Astrocyte (in vitro differentiated cells and primary cell): ENCODE measurements at regions not wholly inside any gene's neighbourhood (a gene's known extent, or its start where the extent isn't known, plus 50 kb on each side); places are given as distances from the start of the nearest gene placed in this dataset.

ENCODE experiments used
- DNase-seq: peaks from one replicate; pipeline ENCODE4 v3.0.0-alpha.2; 2010; ENCODE audit warnings: low read depth
- FAIRE-seq: peaks from 2 replicates; lab custom pipeline; 2011; peaks lifted over from hg19 to GRCh38; lab: Jason Lieb, UNC
- H2AFZ ChIP-seq: 2 replicates; pipeline ENCODE4 v1.6.0; 2012; ENCODE audit warnings: low read depth, low read length, inconsistent platforms
- H3K27ac ChIP-seq: 2 replicates; pipeline ENCODE4 v1.5.1; 2011; ENCODE audit warnings: low read depth, low read length, inconsistent platforms
- H3K27me3 ChIP-seq: 2 replicates; pipeline ENCODE4 v1.6.0; 2011; ENCODE audit warnings: low read length, inconsistent platforms; ENCODE audit not compliant: insufficient read depth
- H3K36me3 ChIP-seq: 2 replicates; pipeline ENCODE4 v1.5.1; 2011; ENCODE audit warnings: low read length, inconsistent platforms; ENCODE audit not compliant: insufficient read depth
- H3K4me1 ChIP-seq: 2 replicates; pipeline ENCODE4 v1.5.1; 2011; ENCODE audit warnings: low read length, inconsistent platforms; ENCODE audit not compliant: insufficient read depth
- H3K4me2 ChIP-seq: 2 replicates; pipeline ENCODE4 v1.6.0; 2012; ENCODE audit warnings: low read length, inconsistent platforms
- H3K4me3 ChIP-seq: 2 replicates; pipeline ENCODE4 v1.5.1; 2011; ENCODE audit warnings: low read depth, mild to moderate bottlenecking, low read length, inconsistent platforms; ENCODE audit not compliant: insufficient read depth
- H3K79me2 ChIP-seq: 2 replicates; pipeline ENCODE4 v1.6.0; 2012; ENCODE audit warnings: mild to moderate bottlenecking, low read length, inconsistent platforms; ENCODE audit not compliant: insufficient read depth
- H3K9ac ChIP-seq: 2 replicates; pipeline ENCODE4 v1.6.0; 2012; ENCODE audit warnings: mild to moderate bottlenecking, low read length, inconsistent platforms
- H3K9me3 ChIP-seq: 2 replicates; pipeline ENCODE4 v1.5.1; 2012; ENCODE audit warnings: low read depth, mild to moderate bottlenecking, low read length, inconsistent platforms; ENCODE audit not compliant: insufficient read depth
- H4K20me1 ChIP-seq: 2 replicates; pipeline ENCODE4 v1.6.0; 2012; ENCODE audit warnings: low read length, inconsistent platforms; ENCODE audit not compliant: insufficient read depth
- H3K27ac Mint-ChIP-seq: one replicate; pipeline ENCODE4 v1.8.0; 2021; ENCODE audit warnings: mild to moderate bottlenecking, mixed read lengths; ENCODE audit not compliant: unreplicated experiment
- H3K27me3 Mint-ChIP-seq: one replicate; pipeline ENCODE4 v1.8.0; 2021; ENCODE audit warnings: low read depth, mixed read lengths; ENCODE audit not compliant: unreplicated experiment
- H3K36me3 Mint-ChIP-seq: one replicate; pipeline ENCODE4 v1.8.0; 2021; ENCODE audit warnings: low read depth, mixed read lengths; ENCODE audit not compliant: unreplicated experiment
- H3K4me1 Mint-ChIP-seq: one replicate; pipeline ENCODE4 v1.8.0; 2021; ENCODE audit warnings: low read depth, mixed read lengths; ENCODE audit not compliant: unreplicated experiment
- H3K4me3 Mint-ChIP-seq: one replicate; pipeline ENCODE4 v1.8.0; 2021; ENCODE audit warnings: mild to moderate bottlenecking, moderate library complexity, mixed read lengths; ENCODE audit not compliant: unreplicated experiment
- H3K9me3 Mint-ChIP-seq: one replicate; pipeline ENCODE4 v1.8.0; 2021; ENCODE audit warnings: mild to moderate bottlenecking, mixed read lengths; ENCODE audit not compliant: unreplicated experiment
- CTCF ChIP-seq: IDR thresholded peaks from 2 replicates; pipeline ENCODE4 v1.5.1; 2011; ENCODE audit warnings: low read depth, mild to moderate bottlenecking, inconsistent platforms, low read length, moderate library complexity; ENCODE audit not compliant: insufficient read depth
- EZH2 ChIP-seq: IDR thresholded peaks from 2 replicates; pipeline ENCODE4 v1.6.1; 2012; ENCODE audit warnings: mild to moderate bottlenecking, low read length, inconsistent platforms; ENCODE audit not compliant: insufficient read depth

DNA sequence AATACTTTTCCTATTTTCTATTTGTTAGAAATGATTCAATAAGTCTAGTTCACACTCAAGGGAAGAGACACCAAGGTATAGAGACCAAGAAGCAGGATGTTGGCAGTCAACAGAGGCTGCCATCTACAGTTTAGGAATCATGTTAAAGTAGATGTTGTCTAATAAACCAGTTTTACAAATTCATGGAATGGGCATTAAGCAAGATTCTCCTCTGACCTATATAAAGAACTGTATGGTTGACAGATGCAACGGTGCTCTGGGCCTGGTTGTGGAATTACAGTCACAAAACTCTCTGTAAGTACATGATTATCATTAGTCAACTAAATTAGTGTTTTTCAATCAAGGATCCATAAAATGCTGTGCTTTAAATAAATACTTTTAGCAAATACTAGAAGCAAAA is 475.1 kb downstream of the NAV3 start:
- no peak overlapping the region for H3K4me3 Mint-ChIP-seq
- no peak for FAIRE-seq

DNA sequence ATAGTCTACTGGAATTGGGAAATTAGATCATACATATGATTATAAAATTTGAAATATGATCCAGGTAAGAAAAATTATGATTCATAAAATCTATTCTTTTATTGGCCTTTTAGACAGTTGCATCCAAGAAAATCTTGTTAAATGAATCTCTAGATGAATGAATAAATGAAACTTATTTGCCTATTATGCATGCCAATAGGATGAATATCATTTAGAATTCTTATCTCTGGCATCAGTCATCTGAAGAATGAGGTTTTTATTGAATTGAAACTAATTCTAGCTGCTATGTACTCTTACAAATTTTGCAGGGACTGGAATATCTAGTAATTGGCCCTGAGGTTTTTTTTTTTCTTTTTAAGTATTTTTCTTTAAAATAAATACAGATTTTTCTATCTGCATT is 475.5 kb downstream of the NAV3 start:
- Mint-ChIP-seq H3K27me3 (no peaks in the 10 kb centered on the region), H3K4me3 (no peak overlapping the region), H3K9me3 (no peaks in the 10 kb centered on the region), H3K36me3 (no peaks in the 10 kb centered on the region), H3K27ac (no peak overlapping the region), H3K4me1 (no peaks in the 10 kb centered on the region)
- Histone ChIP-seq H3K9me3 (no peaks in the 10 kb centered on the region), H3K27ac (no peak overlapping the region), H4K20me1 (no peaks in the 10 kb centered on the region), H3K4me2 (no peak overlapping the region), H3K4me1 (no peaks in the 10 kb centered on the region), H3K27me3 (no peaks in the 10 kb centered on the region), H3K79me2 (no peaks in the 10 kb centered on the region), H3K9ac (no peak overlapping the region), H3K4me3 (no peak overlapping the region), H2AFZ (no peak overlapping the region), H3K36me3 (no peaks in the 10 kb centered on the region)
- FAIRE-seq, result no peak
- TF ChIP-seq EZH2 (no peak), CTCF (no peak)
- DNase-seq, result no peak

More for the DNA sequence above, 475.1 kb downstream of the NAV3 start:
- no peaks in the 10 kb centered on the region for H3K4me1 Mint-ChIP-seq
- no peak for TF ChIP-seq EZH2
- no peaks in the 10 kb centered on the region for H3K27me3 ChIP-seq
- H3K9me3 ChIP-seq, result no peaks in the 10 kb centered on the region
- no peaks in the 10 kb centered on the region for H3K36me3 ChIP-seq
- H3K79me2 ChIP-seq, result no peaks in the 10 kb centered on the region
- no peak overlapping the region for H3K4me3 ChIP-seq
- H3K4me1 ChIP-seq, result no peaks in the 10 kb centered on the region
- no peak overlapping the region for H2AFZ ChIP-seq
- no peak overlapping the region for H3K27ac Mint-ChIP-seq
- no peak overlapping the region for H3K9ac ChIP-seq
- H3K36me3 Mint-ChIP-seq, result no peaks in the 10 kb centered on the region
- H3K9me3 Mint-ChIP-seq, result no peaks in the 10 kb centered on the region
- no peak overlapping the region for H3K27ac ChIP-seq
- H4K20me1 ChIP-seq, result no peaks in the 10 kb centered on the region
- no peak for DNase-seq
- H3K4me2 ChIP-seq, result no peak overlapping the region
- H3K27me3 Mint-ChIP-seq, result no peaks in the 10 kb centered on the region

GRCh38 chr12:78308701-78309100 is 478.0 kb downstream of the NAV3 start:
- no peaks in the 10 kb centered on the region for H3K4me1 ChIP-seq
- Mint-ChIP-seq H3K27ac (no peak overlapping the region), H3K9me3 (no peaks in the 10 kb centered on the region), H3K4me1 (no peaks in the 10 kb centered on the region), H3K36me3 (no peaks in the 10 kb centered on the region), H3K27me3 (no peaks in the 10 kb centered on the region), H3K4me3 (no peak overlapping the region)
- FAIRE-seq, result no peak
- H3K4me3 ChIP-seq, result no peak overlapping the region
- no peaks in the 10 kb centered on the region for H3K27me3 ChIP-seq
- no peak for TF ChIP-seq EZH2
- H3K9ac ChIP-seq, result no peak overlapping the region
- no peak for DNase-seq
- no peaks in the 10 kb centered on the region for H3K36me3 ChIP-seq
- no peak overlapping the region for H2AFZ ChIP-seq
- H3K9me3 ChIP-seq, result no peaks in the 10 kb centered on the region
- no peak overlapping the region for H3K4me2 ChIP-seq
- H3K27ac ChIP-seq, result no peak overlapping the region
- no peaks in the 10 kb centered on the region for H4K20me1 ChIP-seq
- no peaks in the 10 kb centered on the region for H3K79me2 ChIP-seq
